Stomach (tissue), 8 donors: ENCODE measurements at regions not wholly inside any gene's neighbourhood (a gene's known extent, or its start where the extent isn't known, plus 50 kb on each side); places are given as distances from the start of the nearest gene placed in this dataset.

Experiments
- DNase-seq, 2 donors: peaks; one replicate each; pipeline versions ENCODE4 v3.0.0 to v3.0.0-alpha.2; 2013 to 2019
- H3K27ac ChIP-seq, 5 donors: fragments of 200-600 bp in 4 of 5; sonication (generic) in 4 of 5; one replicate each; pipeline ENCODE4 v1.5.1; 2013 to 2019; ENCODE audit warnings: mild to moderate bottlenecking in 1 of 5, moderate library complexity in 1 of 5
- H3K27me3 ChIP-seq, 3 donors: fragments of 200-600 bp; sonication (generic); one replicate each; pipeline ENCODE4 v1.5.1; 2017 to 2019; ENCODE audit warnings: mixed run types in 1 of 3
- H3K36me3 ChIP-seq, 4 donors: fragments of 200-600 bp; sonication (generic); 1 replicate in 3 of 4; 2 replicates in 1 of 4; pipeline ENCODE4 v1.5.1; 2016 to 2019
- H3K4me1 ChIP-seq, 4 donors: fragments of 200-600 bp; sonication (generic); one replicate each; pipeline ENCODE4 v1.5.1; 2016 to 2019
- H3K4me3 ChIP-seq, 4 donors: fragments of 200-600 bp; sonication (generic) in 3 of 4; one replicate each; pipeline ENCODE4 v1.5.1; 2016 to 2019; ENCODE audit warnings: mild to moderate bottlenecking in 1 of 4
- H3K9me3 ChIP-seq, 4 donors: fragments of 200-600 bp; sonication (generic); one replicate each; pipeline ENCODE4 v1.5.1; 2016 to 2019
- EP300 ChIP-seq: sonication (generic); formaldehyde crosslinking; IDR thresholded peaks from one replicate; pipeline ENCODE4 v1.6.1; 2017; ENCODE audit warnings: antibody characterized with exemption
- POLR2A ChIP-seq, 4 donors: fragments of 450-650 bp; IDR thresholded peaks; one replicate each; pipeline ENCODE4 v1.6.1; 2016; ENCODE audit warnings: antibody characterized with exemption in 4 of 4, control low read depth in 2 of 4, mild to moderate bottlenecking in 1 of 4, moderate library complexity in 1 of 4
- POLR2AphosphoS5 ChIP-seq, 3 donors: sonication (generic); formaldehyde crosslinking; IDR thresholded peaks; one replicate each; pipeline ENCODE4 v1.6.1; 2016; ENCODE audit warnings: antibody characterized with exemption in 3 of 3
- WGBS, 5 donors: extraction: QIAGEN DNeasy Blood & Tissue Kit in 3 of 5; methylation state at CpG; one replicate each; pipeline versions ENCODE4 v1.1.5 to v1.1.7; 2013 to 2018; 5-methylcytosine and 5-hydroxymethylcytosine counted together
- intact Hi-C: fragments of 100-400 bp; cut with DNase I; formaldehyde crosslinking; loops from one replicate; pipeline ENCODE4 v1.15.1; 2023; ENCODE audit warnings: low total_unique reads
- TF ChIP-seq, protein P1 (sequence below), 7 experiments: fragments of 450-650 bp in 4 of 7; fragments of 200-600 bp in 3 of 7; sonication (generic) in 3 of 7; IDR thresholded peaks; one replicate each; pipeline ENCODE4 v1.5.1; 2016 to 2019; ENCODE audit warnings: antibody characterized with exemption in 7 of 7, control low read depth in 2 of 7, mild to moderate bottlenecking in 1 of 7
- donor health status: healthy with polysubstance abuse.
- donor health status: Bipolar disorder and iron deficiency.
- donor health status: healthy.

DNA sequence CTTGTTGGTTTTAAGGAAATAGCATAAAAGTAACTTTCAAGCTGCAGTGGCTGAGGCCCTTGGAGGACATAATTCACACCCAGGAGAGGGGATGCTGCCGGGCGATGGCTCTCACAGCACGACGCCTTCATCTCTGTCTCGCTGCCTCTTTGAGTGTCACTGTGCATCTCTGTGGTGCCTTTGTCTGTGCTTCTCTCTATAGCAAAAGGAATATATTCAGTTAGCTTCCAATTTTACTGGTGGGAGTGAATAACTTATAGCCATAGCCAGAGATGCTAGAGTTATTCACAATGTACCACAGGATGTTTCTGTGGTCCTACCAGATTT lies 276.7 kb downstream of the SYK start:
- H3K36me3 ChIP-seq = no peaks in the 10 kb centered on the region
- H3K9me3 ChIP-seq = no peaks in the 10 kb centered on the region
- intact Hi-C loops = no loop called here
- DNase-seq = no peak
- peaks cover 0 to under 1% (median 0%) of the 10 kb centered on the region in 4 donors for H3K4me1 ChIP-seq
- TF ChIP-seq POLR2A (IDR thresholded peaks at IDR 0.05) (no peak), EP300 (no peak), POLR2AphosphoS5 (IDR thresholded peaks at IDR 0.05) (no peak)
- TF ChIP-seq, protein P1, sequence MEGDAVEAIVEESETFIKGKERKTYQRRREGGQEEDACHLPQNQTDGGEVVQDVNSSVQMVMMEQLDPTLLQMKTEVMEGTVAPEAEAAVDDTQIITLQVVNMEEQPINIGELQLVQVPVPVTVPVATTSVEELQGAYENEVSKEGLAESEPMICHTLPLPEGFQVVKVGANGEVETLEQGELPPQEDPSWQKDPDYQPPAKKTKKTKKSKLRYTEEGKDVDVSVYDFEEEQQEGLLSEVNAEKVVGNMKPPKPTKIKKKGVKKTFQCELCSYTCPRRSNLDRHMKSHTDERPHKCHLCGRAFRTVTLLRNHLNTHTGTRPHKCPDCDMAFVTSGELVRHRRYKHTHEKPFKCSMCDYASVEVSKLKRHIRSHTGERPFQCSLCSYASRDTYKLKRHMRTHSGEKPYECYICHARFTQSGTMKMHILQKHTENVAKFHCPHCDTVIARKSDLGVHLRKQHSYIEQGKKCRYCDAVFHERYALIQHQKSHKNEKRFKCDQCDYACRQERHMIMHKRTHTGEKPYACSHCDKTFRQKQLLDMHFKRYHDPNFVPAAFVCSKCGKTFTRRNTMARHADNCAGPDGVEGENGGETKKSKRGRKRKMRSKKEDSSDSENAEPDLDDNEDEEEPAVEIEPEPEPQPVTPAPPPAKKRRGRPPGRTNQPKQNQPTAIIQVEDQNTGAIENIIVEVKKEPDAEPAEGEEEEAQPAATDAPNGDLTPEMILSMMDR (IDR thresholded peaks at IDR 0.05) = no peak
- no peak overlapping the region for H3K27ac ChIP-seq
- no peak overlapping the region for H3K4me3 ChIP-seq
- 89 to 98% (median 90%) methylated on average over 5 of the region's 5 CpGs for WGBS, 5 donors
- no peaks in the 10 kb centered on the region for H3K27me3 ChIP-seq

DNA sequence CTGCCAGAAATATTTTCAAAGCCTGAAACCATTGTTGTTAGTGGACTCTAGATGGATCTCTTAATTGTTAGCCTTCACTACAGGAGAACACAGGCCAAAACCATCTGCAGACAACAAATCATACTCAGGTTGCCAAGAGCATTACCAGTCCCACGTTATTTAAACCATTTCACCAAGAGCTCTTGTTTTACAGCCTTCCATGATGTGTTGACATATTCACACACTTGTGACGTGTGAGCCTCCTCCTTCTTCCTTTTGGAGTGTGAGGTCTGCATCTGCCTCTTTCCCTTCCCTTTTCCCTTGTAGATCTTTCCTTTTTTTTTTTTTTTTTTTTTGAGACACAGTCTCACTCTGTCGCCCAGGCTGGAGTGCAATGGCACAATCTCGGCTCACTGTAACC lies 279.0 kb downstream of the AUH start:
- H3K36me3 ChIP-seq = no peaks in the 10 kb centered on the region
- no peak overlapping the region for H3K27ac ChIP-seq
- no peaks in the 10 kb centered on the region for H3K27me3 ChIP-seq
- H3K4me1 ChIP-seq = no peaks in the 10 kb centered on the region
- 72 to 91% (median 88%) methylated on average over 4 of the region's 4 CpGs for WGBS, 5 donors
- TF ChIP-seq EP300 = no peak
- no peak for TF ChIP-seq POLR2AphosphoS5 (IDR thresholded peaks at IDR 0.05)
- no peaks in the 10 kb centered on the region for H3K9me3 ChIP-seq
- no peak for DNase-seq
- intact Hi-C loops = loop anchor here (10.0 kb wide), 1 partner anchor 352 kb away; no protein-coding TSS in a partner anchor
- no peak overlapping the region for H3K4me3 ChIP-seq

DNA sequence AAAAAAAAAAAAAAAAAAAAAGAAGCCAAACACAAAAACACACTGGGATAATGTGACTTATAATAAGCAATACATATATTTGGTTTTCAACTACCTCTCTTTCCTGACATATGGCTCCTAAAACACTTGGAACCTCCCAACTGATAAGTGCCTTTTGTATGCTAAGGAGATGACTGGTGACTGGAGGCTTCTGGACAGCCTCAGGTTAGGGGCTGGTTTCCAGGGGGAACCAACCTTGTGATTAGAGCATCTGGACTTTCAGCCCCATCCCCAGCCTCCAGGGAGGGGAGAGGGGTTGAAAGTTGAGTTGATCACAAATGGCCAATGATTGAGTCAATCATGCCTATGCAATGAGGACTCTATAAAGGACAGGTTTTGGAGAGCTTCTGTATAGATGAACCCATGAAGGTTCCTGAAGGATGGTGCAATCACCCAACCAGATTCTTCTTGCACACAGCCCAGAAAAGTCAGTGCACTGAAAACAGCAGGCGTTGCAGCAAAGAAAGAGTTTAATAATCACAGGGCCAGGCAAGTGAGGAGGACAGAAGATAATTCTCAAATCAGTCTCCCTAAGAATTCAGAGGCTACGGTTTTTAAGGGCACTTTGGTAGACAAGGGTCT lies 276.7 kb downstream of the AUH start:
- no peak for DNase-seq
- TF ChIP-seq, protein P1 (IDR thresholded peaks at IDR 0.05) = no peak
- TF ChIP-seq POLR2AphosphoS5 (IDR thresholded peaks at IDR 0.05) (no peak), POLR2A (IDR thresholded peaks at IDR 0.05) (no peak), EP300 (no peak)
- no peaks in the 10 kb centered on the region for H3K36me3 ChIP-seq
- H3K4me1 ChIP-seq = no peaks in the 10 kb centered on the region
- H3K27ac ChIP-seq = no peak overlapping the region
- no peak overlapping the region for H3K4me3 ChIP-seq
- no peaks in the 10 kb centered on the region for H3K9me3 ChIP-seq
- H3K27me3 ChIP-seq = no peaks in the 10 kb centered on the region
- intact Hi-C loops = loop anchor here (10.0 kb wide), 1 partner anchor 350 kb away; no protein-coding TSS in a partner anchor
- 71 to 84% (median 79%) methylated on average over 2 of the region's 2 CpGs for WGBS, 5 donors

DNA sequence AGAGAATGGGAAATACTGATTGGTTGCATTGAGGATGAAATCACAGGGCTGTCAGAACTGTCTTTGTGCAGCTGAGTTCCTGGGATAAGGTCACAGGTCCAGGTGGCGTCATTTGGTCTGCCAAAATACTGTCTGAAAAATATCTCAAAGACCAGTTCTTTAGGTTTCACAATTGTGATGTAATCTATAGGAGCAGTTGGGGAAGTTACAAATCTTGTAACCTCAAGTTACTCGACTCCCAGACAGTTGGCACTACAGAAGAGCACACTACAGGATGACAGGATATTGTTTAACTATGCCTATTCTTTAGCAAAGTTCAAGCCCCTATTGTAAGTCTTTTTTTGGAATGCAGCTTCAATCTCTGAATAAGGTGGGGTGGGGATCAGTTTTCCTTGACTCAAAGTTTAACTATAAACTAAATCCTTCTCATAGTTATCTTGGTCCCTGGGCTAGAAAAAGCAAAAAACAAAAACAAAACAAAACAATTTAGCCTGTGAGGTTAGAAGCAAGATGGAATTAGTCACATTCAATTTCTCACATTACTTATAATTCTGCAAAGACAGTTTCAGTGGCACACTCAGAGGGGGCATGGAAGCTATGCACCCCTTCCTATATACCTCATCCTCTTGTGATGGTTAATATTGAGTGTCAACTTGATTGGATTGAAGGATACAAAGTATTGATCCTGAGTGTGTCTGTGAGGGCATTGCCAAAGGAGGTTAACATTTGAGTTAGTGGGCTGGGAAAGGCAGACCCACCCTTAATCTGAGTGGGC lies 276.0 kb downstream of the AUH start:
- intact Hi-C loops = loop anchor here (10.0 kb wide), 1 partner anchor 349 kb away; no protein-coding TSS in a partner anchor
- Histone ChIP-seq H3K4me3 (no peak overlapping the region), H3K9me3 (no peaks in the 10 kb centered on the region), H3K4me1 (no peaks in the 10 kb centered on the region), H3K36me3 (no peaks in the 10 kb centered on the region), H3K27ac (no peak overlapping the region), H3K27me3 (no peaks in the 10 kb centered on the region)
- DNase-seq = no peak
- TF ChIP-seq POLR2A (IDR thresholded peaks at IDR 0.05) (no peak), EP300 (no peak), POLR2AphosphoS5 (IDR thresholded peaks at IDR 0.05) (no peak)
- TF ChIP-seq, protein P1 (IDR thresholded peaks at IDR 0.05) = no peak
- 36 to 82% (median 69%) methylated on average over 2 of the region's 2 CpGs for WGBS, 5 donors
